GM21825 (cell line): ENCODE measurements at regions not wholly inside any gene's neighbourhood (a gene's known extent, or its start where the extent isn't known, plus 50 kb on each side); places are given as distances from the start of the nearest gene placed in this dataset.
"Not testable (repeated sequence)": the region's sequence is repeated elsewhere in the genome, so short reads cannot be mapped to it uniquely, and the experiment has no call there.

Experiments
- ATAC-seq: cut with Tn5 transposase; IDR thresholded peaks from one replicate; pipeline ENCODE4 v1.9.1; 2021; ENCODE audit warnings: mild to moderate bottlenecking, moderate library complexity; ENCODE audit not compliant: unreplicated experiment

DNA sequence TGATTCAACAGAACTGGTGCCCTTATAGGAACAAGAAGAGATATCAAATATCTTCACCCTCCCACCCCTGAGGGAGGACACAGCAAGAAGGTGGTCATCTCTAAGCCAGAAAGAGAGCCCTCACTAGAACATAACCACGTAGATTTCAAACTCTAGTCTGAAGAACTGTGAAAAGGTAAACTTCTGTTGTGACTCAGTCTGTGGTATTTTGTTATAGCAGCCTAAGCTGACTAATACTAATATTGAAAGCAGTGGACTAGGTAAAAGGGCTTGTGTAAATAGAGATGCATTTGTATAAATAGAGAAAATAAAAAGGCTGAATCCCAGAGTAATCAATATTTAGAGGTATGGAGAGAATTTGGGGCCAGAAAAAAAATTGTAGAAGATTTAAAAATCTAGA lies 157.6 kb upstream of the CCNH start:
- ATAC-seq: no peak

GRCh38 chr5:87562068-87562467 lies 149.3 kb upstream of the CCNH start:
- ATAC-seq: no peak

GRCh38 chr5:87560528-87560927 lies 147.8 kb upstream of the CCNH start:
- no peak for ATAC-seq

DNA sequence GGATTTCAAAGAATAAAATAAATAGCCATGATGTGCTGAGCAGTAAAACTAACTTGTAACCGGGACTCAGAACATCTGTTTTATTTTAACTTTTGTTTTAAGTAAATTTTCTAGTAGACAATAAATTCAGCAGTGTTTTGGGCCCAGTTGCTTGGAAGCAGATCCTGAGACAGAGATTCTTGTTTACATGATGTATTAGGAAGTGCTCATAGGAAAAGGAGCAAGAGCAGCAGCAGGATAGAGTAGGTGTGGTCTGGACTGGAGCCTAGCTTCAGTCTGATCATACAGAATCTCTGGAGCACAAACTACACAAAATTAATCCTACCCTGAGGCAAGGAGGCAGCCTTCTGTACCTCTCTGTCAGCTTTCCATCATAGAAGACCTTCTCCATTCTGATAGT lies 139.2 kb upstream of the CCNH start:
- no peak for ATAC-seq

GRCh38 chr5:87541676-87542075 lies 128.9 kb upstream of the CCNH start:
- no peak for ATAC-seq

- ATAC-seq: no peak
These were observed 128.3 kb upstream of the CCNH start for GRCh38 chr5:87541033-87541432.

GRCh38 chr5:87539839-87540238 lies 127.1 kb upstream of the CCNH start:
- ATAC-seq: no peak

DNA sequence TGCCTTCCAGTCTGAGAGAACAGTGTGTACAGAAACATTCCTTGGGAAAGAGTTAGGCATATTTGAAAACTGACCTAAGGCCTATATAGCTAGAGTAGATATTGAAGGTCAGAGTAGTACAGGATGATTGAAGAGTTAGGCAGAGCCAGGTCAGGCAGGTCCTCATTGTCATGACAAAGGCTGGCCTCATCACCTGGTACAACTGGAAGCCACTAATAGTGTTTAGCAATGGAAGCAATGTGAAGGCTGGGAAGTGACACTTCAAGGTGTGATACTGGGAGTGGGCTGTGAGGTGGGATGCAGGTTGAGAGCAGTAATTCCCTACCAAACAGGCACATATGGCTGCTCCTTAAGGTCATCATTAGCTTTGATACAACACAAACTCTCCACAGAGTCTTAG lies 123.6 kb upstream of the CCNH start:
- no peak for ATAC-seq

- no peak for ATAC-seq
These were observed 123.0 kb upstream of the CCNH start for GRCh38 chr5:87535706-87536105.

GRCh38 chr5:87529486-87530076 lies 116.9 kb upstream of the CCNH start:
- no peak for ATAC-seq

DNA sequence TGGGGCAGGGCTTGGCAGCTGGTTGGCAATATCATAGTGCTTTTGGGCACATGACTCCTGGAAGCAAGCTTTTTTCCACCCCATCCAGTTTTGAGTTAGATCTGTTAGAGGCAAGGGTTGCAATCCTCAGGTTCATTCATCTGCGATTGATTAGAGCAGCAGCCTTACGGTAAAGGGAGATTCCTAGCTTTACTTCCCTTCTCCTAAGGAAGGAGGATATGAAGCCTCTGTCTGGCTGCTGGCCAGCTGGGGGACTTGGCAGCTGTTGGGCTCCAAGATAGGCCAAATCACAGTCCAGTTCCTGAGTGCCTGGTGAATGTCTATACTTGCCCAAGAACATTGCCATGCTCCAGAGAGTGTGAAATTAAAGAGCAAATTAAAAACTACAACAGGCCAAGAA lies 113.4 kb upstream of the CCNH start:
- ATAC-seq: no peak

GRCh38 chr5:87524217-87524616 lies 111.5 kb upstream of the CCNH start:
- ATAC-seq: no peak

DNA sequence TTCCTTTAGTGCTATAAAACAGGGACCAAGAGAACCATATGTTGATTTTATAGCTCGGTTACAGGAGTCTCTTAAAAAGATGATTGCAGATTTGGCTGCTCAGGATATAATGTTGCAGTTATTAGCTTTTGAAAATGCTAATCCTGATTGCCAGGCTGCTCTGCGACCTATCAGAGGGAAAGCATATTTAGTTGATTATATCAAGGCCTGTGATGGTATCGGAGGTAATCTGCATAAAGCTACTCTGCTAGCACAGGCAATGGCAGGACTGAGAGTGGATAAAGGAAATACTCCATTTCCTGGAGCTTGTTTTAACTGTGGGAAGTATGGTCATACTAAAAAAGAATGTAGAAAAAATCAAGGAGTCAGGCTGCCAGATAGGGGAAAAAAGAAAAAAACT lies 99.0 kb upstream of the CCNH start:
- ATAC-seq: not testable (repeated sequence)

DNA sequence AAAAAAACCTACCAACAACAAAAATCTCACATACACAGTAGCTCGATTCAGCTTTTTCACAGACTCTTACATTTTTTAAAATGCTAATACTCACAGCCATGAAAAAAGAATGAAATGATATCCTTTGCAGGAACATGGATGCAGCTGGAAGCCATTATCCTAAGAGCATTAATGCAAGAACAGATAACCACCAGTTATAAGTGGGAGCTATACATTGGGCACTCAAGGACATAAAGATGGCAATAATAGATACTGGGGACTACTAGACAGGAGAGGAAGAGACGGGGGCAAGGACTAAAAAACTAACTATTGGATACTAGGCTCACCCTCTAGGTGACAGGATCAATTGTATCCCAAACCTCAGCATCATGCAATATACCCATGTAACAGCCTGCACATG lies 90.3 kb upstream of the CCNH start:
- no peak for ATAC-seq

- ATAC-seq: no peak
These were observed 87.0 kb upstream of the CCNH start for GRCh38 chr5:87499478-87500410.
